NCI-H748 (cell line): ENCODE measurements at regions not wholly inside any gene's neighbourhood (a gene's known extent, or its start where the extent isn't known, plus 50 kb on each side); places are given as distances from the start of the nearest gene placed in this dataset.
A peak's percentile ranks its signal among the peaks of the same experiment; 100 is the strongest.

Source experiments
- DNase-seq: peaks from one replicate; lab custom pipeline; 2025; ENCODE audit not compliant: unreplicated experiment; lab: John Stamatoyannopoulos, UW

- no peak for DNase-seq
These were observed 416.6 kb downstream of the HRH4 start for GRCh38 chr18:24877066-24877465.

DNA sequence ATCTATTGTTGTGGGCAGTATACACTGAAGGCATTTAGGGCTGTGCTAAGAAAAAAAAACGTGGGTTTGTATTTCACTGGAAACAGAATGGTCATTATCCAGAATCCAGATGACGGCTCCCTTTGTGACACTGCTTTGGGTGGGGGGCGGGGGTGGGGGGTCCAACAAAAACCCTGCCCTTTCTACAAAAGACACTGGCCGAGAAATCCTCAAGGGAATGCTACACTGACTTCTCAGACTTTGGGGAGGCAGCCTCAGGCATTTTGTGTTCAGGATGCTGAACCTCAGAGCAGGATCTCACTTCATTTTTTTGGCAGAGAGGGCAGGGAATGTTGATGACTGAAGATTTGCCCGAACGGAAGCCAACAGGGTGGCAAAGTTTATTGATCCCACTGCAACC lies 417.1 kb downstream of the HRH4 start:
- no peak for DNase-seq

DNA sequence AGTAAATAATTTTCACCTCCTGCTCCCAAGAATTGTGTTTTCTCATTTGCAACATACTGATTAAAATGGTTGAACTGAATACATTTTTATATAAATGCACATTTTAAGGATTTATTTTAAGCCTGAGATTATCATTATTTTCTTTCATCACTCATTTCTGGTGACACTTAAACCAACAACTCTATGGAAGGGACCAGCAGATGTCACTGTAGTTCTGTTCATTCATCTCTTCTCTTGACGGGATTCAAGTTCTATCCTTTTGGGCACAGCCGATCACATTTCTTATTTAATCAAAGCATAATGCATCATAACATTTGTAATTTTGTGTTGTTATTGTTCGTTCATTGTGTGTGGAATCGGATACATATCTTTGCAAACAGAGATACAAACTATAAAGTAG lies 417.9 kb downstream of the HRH4 start:
- peak; percentile 65 for DNase-seq

GRCh38 chr18:24885276-24885675 lies 424.8 kb downstream of the HRH4 start:
- no peak for DNase-seq

DNA sequence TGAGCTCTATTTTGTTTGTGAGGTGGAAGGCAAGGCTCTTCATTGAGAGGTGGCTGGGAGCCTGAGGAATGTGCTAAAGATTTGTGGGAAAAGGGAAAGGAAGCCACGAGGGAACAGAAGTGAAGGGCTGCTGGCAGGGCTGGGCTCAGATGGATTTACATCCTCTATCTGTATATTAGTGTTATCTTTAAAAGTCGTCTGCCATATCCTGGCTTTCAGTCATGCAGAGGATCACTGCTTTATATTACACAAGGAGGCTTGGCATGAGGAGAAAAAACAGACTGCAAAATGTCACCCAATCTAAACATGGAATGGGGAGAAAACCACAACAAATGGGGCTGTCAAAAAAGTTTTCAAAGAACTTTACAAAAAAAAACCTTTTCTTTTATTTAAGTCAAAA lies 434.4 kb downstream of the HRH4 start:
- DNase-seq, result no peak

- DNase-seq, result no peak
These were observed 437.0 kb downstream of the HRH4 start for GRCh38 chr18:24897461-24897860.

DNA sequence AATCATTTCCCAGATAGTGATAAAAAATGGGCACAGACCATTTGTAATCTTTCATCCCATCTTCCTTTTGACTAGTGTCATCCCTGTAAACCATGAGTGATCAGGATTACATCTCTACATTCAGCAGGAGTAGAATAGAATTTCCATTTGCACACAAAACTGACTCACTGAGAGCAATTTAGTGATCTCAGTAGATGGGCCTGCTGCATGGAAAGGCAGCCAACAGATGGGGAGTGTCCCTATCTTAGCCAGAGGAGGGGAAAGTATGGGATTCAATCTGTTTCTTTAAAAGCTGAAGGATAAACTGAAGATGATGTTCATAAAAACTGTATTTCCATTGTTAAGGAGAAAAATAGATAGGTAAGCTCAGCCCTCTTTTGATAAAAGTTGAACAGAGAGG lies 441.7 kb downstream of the ZNF521 start:
- DNase-seq, result no peak

- DNase-seq, result no peak
These were observed 438.3 kb downstream of the ZNF521 start for GRCh38 chr18:24913507-24914170.

- DNase-seq, result no peak
These were observed 437.8 kb downstream of the ZNF521 start for GRCh38 chr18:24914171-24914525.

GRCh38 chr18:24914685-24915084 lies 437.3 kb downstream of the ZNF521 start:
- DNase-seq, result no peak

- DNase-seq, result no peak
These were observed 436.4 kb downstream of the ZNF521 start for GRCh38 chr18:24915547-24915946.

DNA sequence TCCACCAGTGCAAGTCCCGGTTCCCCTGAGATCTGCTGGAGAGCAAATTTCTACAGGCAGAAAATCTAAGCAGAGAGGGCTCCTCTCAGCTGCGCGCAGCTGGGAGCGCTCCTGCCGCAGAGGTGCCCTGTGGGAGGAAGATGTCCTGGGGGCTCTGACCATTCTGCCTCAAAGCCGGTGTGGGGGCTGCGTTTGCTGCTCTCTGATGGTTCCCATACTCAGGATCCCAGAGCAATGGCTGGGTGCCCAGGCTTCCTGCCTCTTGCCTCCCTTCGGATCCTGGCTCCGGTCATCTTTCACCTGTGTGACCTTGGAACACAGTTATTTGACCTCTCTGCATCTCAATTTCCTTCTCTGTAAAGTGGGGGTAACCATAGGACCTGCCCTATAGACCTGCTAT lies 434.2 kb downstream of the ZNF521 start:
- no peak for DNase-seq

DNA sequence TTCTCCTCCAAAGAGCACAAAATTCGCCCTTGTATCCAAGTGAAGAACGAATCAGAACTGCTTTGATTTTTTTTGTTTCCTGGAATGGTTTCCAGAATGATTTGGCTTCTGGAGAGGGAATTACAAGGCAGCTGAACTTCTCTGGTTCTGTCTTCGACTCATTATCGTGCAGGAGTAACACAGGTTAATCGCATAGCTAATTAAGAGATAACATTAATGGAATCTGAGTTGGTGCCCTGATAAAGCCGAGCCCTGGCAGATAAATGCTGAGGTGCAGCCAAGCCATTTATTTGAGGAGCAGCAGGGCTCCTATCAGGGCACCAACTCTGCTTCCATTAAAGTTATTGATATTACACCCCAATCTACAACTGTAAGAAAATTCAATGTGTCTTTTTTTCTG lies 433.7 kb downstream of the ZNF521 start:
- no peak for DNase-seq

- DNase-seq, result no peak
These were observed 432.7 kb downstream of the ZNF521 start for GRCh38 chr18:24919181-24919797.

GRCh38 chr18:24922491-24922890 lies 429.5 kb downstream of the ZNF521 start:
- no peak for DNase-seq

GRCh38 chr18:24923138-24923537 lies 428.8 kb downstream of the ZNF521 start:
- DNase-seq, result no peak

DNA sequence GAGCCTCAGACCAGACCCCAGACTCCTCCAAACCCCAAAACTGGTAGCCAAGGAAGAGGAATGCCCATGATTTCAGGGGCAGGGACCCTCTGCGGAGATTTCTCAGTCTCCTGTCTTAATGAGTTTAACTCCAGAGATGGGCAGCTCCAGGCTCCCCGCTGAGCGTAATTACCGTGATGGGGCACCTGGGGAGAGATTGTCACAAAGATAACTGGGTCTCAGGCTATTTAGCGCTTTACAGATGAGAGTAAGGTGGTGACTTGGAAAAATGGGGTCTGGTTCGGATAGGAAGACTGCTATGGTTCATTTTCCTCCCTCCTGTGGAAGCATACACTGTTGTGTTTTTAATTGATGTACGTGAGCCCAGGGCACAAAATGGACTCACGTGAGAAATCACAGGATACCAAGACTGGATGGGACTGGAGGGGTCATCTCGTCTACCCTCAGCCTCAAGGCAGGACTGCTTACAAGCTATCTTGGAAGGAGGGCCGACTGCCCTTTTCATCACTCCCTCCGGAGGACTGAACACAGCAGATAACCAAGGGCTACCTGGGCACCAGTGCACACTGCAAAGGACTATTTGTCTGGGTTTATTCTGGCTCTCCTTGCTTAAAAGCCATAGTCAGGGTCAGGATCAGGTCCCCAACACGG lies 427.8 kb downstream of the ZNF521 start:
- no peak for DNase-seq

- DNase-seq, result no peak
These were observed 425.3 kb downstream of the ZNF521 start for GRCh38 chr18:24926649-24927048.

- DNase-seq, result no peak
These were observed 423.6 kb downstream of the ZNF521 start for GRCh38 chr18:24928301-24928878.

GRCh38 chr18:24930478-24930877 lies 421.5 kb downstream of the ZNF521 start:
- no peak for DNase-seq

- peak; percentile 84 for DNase-seq
These were observed 421.0 kb downstream of the ZNF521 start for GRCh38 chr18:24930971-24931370.

GRCh38 chr18:24933345-24933744 lies 418.6 kb downstream of the ZNF521 start:
- DNase-seq, result no peak
